HG03066 (cell line): ENCODE measurements at regions not wholly inside any gene's neighbourhood (a gene's known extent, or its start where the extent isn't known, plus 50 kb on each side); places are given as distances from the start of the nearest gene placed in this dataset.
A peak's percentile ranks its signal among the peaks of the same experiment; 100 is the strongest.
"Not testable (repeated sequence)": the region's sequence is repeated elsewhere in the genome, so short reads cannot be mapped to it uniquely, and the experiment has no call there.

Experiments used
- ATAC-seq: cut with Tn5 transposase; IDR thresholded peaks from one replicate; pipeline ENCODE4 v1.9.1; 2021; ENCODE audit warnings: low read depth; ENCODE audit not compliant: unreplicated experiment

- no peak for ATAC-seq
These were observed 235.2 kb upstream of the ANKRD50 start for GRCh38 chr4:124947622-124948265.

GRCh38 chr4:124946696-124947095 is 234.2 kb upstream of the ANKRD50 start:
- ATAC-seq, result no peak

- ATAC-seq, result peak; percentile 53
These were observed 232.9 kb upstream of the ANKRD50 start for GRCh38 chr4:124945422-124945821.

- no peak for ATAC-seq
These were observed 231.4 kb upstream of the ANKRD50 start for GRCh38 chr4:124943938-124944337.

- ATAC-seq, result no peak
These were observed 230.8 kb upstream of the ANKRD50 start for GRCh38 chr4:124943145-124943889.

GRCh38 chr4:124941267-124941666 is 228.7 kb upstream of the ANKRD50 start:
- no peak for ATAC-seq

- ATAC-seq, result no peak
These were observed 227.9 kb upstream of the ANKRD50 start for GRCh38 chr4:124940387-124940786.

GRCh38 chr4:124939908-124940307 is 227.4 kb upstream of the ANKRD50 start:
- no peak for ATAC-seq

- no peak for ATAC-seq
These were observed 226.3 kb upstream of the ANKRD50 start for GRCh38 chr4:124938836-124939235.

GRCh38 chr4:124937993-124938392 is 225.5 kb upstream of the ANKRD50 start:
- no peak for ATAC-seq

GRCh38 chr4:124936427-124936826 is 223.9 kb upstream of the ANKRD50 start:
- no peak for ATAC-seq

- ATAC-seq, result no peak
These were observed 222.4 kb upstream of the ANKRD50 start for GRCh38 chr4:124934916-124935315.

- ATAC-seq, result no peak
These were observed 221.0 kb upstream of the ANKRD50 start for GRCh38 chr4:124933521-124933920.

- no peak for ATAC-seq
These were observed 219.9 kb upstream of the ANKRD50 start for GRCh38 chr4:124932447-124932846.

- no peak for ATAC-seq
These were observed 218.5 kb upstream of the ANKRD50 start for GRCh38 chr4:124931050-124931449.

- ATAC-seq, result not testable (repeated sequence)
These were observed 210.2 kb upstream of the ANKRD50 start for GRCh38 chr4:124922748-124923147.

GRCh38 chr4:124918559-124919122 is 206.1 kb upstream of the ANKRD50 start:
- ATAC-seq, result no peak

- ATAC-seq, result no peak
These were observed 202.5 kb upstream of the ANKRD50 start for GRCh38 chr4:124915073-124915472.

- ATAC-seq, result no peak
These were observed 200.7 kb upstream of the ANKRD50 start for GRCh38 chr4:124913237-124913636.

- no peak for ATAC-seq
These were observed 197.8 kb upstream of the ANKRD50 start for GRCh38 chr4:124910327-124910726.

- no peak for ATAC-seq
These were observed 195.3 kb upstream of the ANKRD50 start for GRCh38 chr4:124907881-124908280.

GRCh38 chr4:124905441-124905840 is 192.9 kb upstream of the ANKRD50 start:
- ATAC-seq, result no peak
